SJSA1 (cell line): ENCODE measurements at regions not wholly inside any gene's neighbourhood (a gene's known extent, or its start where the extent isn't known, plus 50 kb on each side); places are given as distances from the start of the nearest gene placed in this dataset.

Experiments used
- DNase-seq, 2 experiments: peaks; one replicate each; pipeline ENCODE4 v3.0.0-alpha.2; 2015 to 2020; ENCODE audit warnings: low spot score in 2 of 2, low read depth in 1 of 2
- H3K27ac ChIP-seq: fragments of 250-450 bp; sonication (Bioruptor Pico); 2 replicates; pipeline ENCODE4 v1.5.1; 2020; ENCODE audit warnings: mild to moderate bottlenecking, moderate library complexity
- H3K27me3 ChIP-seq: fragments of 250-450 bp; sonication (Bioruptor Pico); replicated peaks from 2 replicates; pipeline ENCODE4 v1.5.1; 2020; ENCODE audit warnings: mild to moderate bottlenecking, moderate library complexity
- H3K36me3 ChIP-seq: fragments of 250-450 bp; sonication (Bioruptor Pico); 2 replicates; pipeline ENCODE4 v1.5.1; 2020; ENCODE audit warnings: mild to moderate bottlenecking
- H3K4me1 ChIP-seq: fragments of 250-450 bp; sonication (Bioruptor Pico); replicated peaks from 2 replicates; pipeline ENCODE4 v1.6.1; 2021; ENCODE audit warnings: mild to moderate bottlenecking
- H3K4me3 ChIP-seq: fragments of 250-450 bp; sonication (Bioruptor Pico); 2 replicates; pipeline ENCODE4 v1.5.1; 2020; ENCODE audit warnings: mild to moderate bottlenecking
- H3K9me3 ChIP-seq: fragments of 250-450 bp; sonication (Bioruptor Pico); replicated peaks from 2 replicates; pipeline ENCODE4 v1.5.1; 2020; ENCODE audit warnings: mild to moderate bottlenecking

DNA sequence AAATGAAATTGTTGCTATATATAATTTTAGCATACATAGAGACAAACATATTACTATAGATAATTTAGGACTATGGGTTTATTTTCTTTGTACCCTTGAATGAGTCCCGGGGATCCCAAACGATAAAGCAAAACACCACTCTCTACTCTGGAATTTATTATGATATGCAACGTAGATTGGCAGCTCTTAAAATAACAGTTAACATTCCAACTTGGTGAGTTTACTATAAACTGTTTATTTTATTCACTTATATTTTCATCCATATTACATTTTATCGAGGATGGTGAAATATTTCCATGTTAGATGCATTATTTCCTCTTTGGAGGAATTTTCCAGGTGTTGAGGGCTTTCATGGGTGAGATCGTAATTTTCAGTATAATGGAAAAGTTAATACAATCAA, 138.7 kb upstream of the DGKB start:
- Histone ChIP-seq H3K4me1 (peaks cover 12% of the 10 kb centered on the region), H3K4me3 (no peak overlapping the region), H3K27me3 (no peaks in the 10 kb centered on the region), H3K36me3 (no peaks in the 10 kb centered on the region), H3K9me3 (no peaks in the 10 kb centered on the region), H3K27ac (no peak overlapping the region)
- no peak for DNase-seq

DNA sequence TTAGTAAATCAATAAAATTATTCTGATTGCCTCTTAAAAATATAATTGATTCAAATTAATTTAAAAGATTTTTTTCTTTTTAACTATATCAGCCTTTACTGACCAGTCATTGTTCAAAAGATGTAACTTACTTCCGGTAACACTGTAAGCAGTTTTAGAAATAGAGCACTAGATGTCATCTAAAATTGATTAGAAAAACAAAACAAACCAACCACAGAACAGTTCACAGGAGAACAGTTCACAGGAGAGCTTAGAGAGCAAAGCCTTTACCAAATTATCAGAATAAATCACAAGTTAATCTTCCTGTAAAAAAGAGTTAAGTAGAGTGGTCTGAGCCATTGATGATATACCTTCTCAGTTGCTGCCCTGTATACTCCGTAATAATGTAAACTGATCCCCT, 133.3 kb upstream of the DGKB start:
- H3K9me3 ChIP-seq = no peaks in the 10 kb centered on the region
- H3K4me1 ChIP-seq = no peaks in the 10 kb centered on the region
- no peak for DNase-seq
- no peaks in the 10 kb centered on the region for H3K27me3 ChIP-seq
- H3K4me3 ChIP-seq = no peak overlapping the region
- H3K27ac ChIP-seq = no peak overlapping the region
- no peaks in the 10 kb centered on the region for H3K36me3 ChIP-seq

DNA sequence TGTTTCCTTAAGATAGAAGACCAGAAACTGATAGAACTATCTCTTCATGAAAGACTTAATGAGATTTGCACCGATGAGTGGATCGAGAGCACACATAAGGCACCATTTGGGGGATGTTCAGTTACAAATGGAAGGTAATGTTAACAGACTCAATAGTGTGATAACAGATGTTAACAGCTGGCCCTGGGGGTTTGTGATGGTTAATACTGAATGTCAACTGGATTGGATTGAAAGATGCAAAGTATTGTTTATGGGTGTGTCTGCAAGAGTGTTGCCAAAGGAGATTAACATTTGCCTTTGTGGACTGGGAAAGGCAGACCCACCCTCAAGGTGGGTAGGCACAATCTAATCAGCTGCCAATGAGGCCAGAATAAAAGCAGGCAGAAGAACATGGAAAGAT, 130.5 kb upstream of the DGKB start:
- Histone ChIP-seq H3K4me3 (no peak overlapping the region), H3K4me1 (no peaks in the 10 kb centered on the region), H3K27me3 (no peaks in the 10 kb centered on the region), H3K9me3 (no peaks in the 10 kb centered on the region), H3K36me3 (no peaks in the 10 kb centered on the region), H3K27ac (no peak overlapping the region)
- DNase-seq = no peak

DNA sequence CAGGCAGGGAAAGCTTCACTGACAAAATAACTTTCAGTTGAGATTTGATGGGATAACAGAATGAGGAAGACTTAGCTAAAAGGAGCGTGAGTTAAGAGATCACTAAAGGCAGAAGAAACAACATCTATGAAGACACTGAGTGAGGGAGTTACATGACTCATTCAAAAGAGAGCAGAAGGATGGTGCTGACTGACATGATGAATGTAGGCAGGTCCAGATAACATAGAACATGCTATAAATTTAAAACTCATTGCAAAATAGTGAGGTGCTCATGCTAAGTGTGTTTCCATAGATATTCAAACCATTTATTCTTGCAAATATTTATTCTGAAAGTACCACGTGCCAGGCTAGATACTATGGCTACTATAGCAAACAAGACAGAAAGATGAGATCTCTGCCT, 116.4 kb upstream of the DGKB start:
- H3K4me3 ChIP-seq = no peak overlapping the region
- no peaks in the 10 kb centered on the region for H3K36me3 ChIP-seq
- no peak overlapping the region for H3K27ac ChIP-seq
- H3K4me1 ChIP-seq = no peaks in the 10 kb centered on the region
- no peaks in the 10 kb centered on the region for H3K27me3 ChIP-seq
- no peak for DNase-seq
- no peaks in the 10 kb centered on the region for H3K9me3 ChIP-seq

DNA sequence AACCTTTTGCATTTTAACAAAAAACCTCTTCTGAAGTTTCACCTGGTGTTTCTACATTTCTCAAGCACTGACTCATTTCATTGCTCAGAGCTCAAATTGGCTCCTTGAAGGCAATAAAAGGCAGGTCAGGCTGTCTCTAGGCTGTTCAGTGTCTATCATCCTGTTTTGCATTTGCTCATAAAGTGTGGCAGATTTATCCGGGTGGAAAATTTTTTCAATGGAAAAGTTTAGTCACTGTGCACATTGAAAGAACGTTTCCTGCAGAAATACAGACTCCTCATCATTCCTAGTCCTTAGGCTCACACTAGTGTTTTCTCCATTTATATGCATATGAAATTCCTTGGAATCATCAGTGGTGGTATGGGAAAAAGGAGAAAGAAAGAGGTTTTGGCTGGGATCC, 114.2 kb upstream of the DGKB start:
- Histone ChIP-seq H3K27ac (no peak overlapping the region), H3K9me3 (no peaks in the 10 kb centered on the region), H3K4me3 (no peak overlapping the region), H3K27me3 (no peaks in the 10 kb centered on the region), H3K36me3 (no peaks in the 10 kb centered on the region), H3K4me1 (no peaks in the 10 kb centered on the region)
- DNase-seq = no peak

DNA sequence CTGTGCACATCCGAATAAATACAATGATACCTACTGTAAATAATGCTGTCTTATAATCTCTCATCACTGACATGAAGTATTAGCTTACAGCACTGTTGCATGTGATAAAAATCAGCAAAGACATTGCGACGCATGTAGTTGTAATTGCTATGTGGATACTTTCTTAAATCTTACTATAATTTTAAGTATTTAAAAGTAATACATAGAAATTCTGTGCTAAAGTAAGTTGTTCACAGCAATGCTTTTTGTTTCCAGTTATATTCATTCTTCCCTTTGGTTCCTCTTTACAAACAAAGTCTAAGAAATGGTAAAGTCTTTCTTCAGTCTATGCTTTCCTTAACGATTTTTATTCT, 113.7 kb upstream of the DGKB start:
- Histone ChIP-seq H3K9me3 (no peaks in the 10 kb centered on the region), H3K4me3 (no peak overlapping the region), H3K27ac (no peak overlapping the region), H3K4me1 (no peaks in the 10 kb centered on the region), H3K36me3 (no peaks in the 10 kb centered on the region), H3K27me3 (no peaks in the 10 kb centered on the region)
- no peak for DNase-seq

DNA sequence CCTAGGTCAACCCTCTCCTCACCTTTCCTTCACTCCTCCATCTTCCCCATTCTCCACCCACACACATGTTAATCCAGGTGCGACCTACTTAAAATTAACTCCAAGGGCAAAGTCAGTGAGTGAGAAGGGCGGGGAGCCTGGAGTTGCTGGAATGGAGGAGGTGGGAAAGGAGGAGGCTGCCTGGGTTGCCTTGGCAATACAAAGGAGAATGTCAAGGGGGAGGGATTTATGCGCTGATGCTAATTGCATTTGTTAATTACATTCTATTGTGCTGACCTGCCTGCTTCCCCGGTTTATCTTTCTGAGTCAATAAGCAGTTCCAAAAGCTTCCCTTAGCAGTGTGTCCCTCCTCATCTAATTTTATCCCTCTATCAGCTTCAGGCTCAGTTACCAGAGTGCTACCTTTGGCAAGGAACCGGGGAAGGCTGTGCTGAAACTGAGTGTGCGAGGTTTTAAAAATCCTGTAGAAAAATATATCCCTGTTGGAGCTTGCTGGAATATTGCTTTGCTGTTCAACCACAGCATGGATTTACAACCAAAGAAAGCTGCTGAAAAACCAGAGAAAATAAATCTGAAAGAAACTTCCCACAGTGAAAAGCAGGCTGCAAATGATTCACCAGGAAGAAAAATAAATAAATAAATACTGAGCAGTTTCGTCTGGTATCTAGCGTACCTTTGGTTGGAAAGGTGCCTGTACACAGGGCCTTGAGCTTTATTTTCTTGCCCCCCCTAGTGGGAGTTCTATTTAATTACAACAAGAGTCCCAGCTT, 113.2 kb upstream of the DGKB start:
- Histone ChIP-seq H3K27ac (no peak overlapping the region), H3K36me3 (no peaks in the 10 kb centered on the region), H3K4me3 (no peak overlapping the region), H3K27me3 (no peaks in the 10 kb centered on the region), H3K9me3 (no peaks in the 10 kb centered on the region), H3K4me1 (no peaks in the 10 kb centered on the region)
- peak in 1 of 2 experiments; percentile 24 for DNase-seq

- H3K4me1 ChIP-seq = no peaks in the 10 kb centered on the region
Observed at GRCh38 chr7:15012135-15012534, 109.6 kb upstream of the DGKB start.

GRCh38 chr7:15011289-15011688, 108.7 kb upstream of the DGKB start:
- no peak for DNase-seq

More at GRCh38 chr7:15012135-15012534, 109.6 kb upstream of the DGKB start:
- DNase-seq = no peak
- Histone ChIP-seq H3K27me3 (no peaks in the 10 kb centered on the region), H3K4me3 (no peak overlapping the region), H3K36me3 (no peaks in the 10 kb centered on the region), H3K27ac (no peak overlapping the region), H3K9me3 (no peaks in the 10 kb centered on the region)

DNA sequence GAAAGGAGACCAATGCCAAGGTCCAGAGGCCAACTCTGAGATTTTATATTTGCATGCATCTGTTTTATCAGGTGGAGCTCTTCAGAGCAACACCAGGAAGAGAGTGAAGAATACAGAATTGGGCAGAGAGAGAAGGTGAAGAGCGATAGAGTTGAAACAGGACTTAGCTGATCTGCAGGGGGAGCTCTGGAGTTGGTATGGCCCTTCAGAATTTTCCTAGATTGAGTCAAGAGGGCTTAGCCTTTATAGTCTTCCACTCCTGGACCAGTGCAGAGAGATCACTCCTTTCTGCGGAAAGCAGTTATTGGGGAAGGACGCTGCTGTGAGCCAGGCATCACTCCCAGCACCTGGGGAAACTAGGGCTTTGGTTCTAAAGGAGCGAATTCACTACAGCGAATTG, 105.0 kb upstream of the DGKB start:
- H3K4me3 ChIP-seq = no peak overlapping the region
- no peaks in the 10 kb centered on the region for H3K4me1 ChIP-seq
- H3K27ac ChIP-seq = no peak overlapping the region
- DNase-seq = no peak
- H3K36me3 ChIP-seq = no peaks in the 10 kb centered on the region
- no peaks in the 10 kb centered on the region for H3K27me3 ChIP-seq
- no peaks in the 10 kb centered on the region for H3K9me3 ChIP-seq

More at GRCh38 chr7:15011289-15011688, 108.7 kb upstream of the DGKB start:
- Histone ChIP-seq H3K4me3 (no peak overlapping the region), H3K27me3 (no peaks in the 10 kb centered on the region), H3K4me1 (no peaks in the 10 kb centered on the region), H3K36me3 (no peaks in the 10 kb centered on the region), H3K9me3 (no peaks in the 10 kb centered on the region), H3K27ac (no peak overlapping the region)

DNA sequence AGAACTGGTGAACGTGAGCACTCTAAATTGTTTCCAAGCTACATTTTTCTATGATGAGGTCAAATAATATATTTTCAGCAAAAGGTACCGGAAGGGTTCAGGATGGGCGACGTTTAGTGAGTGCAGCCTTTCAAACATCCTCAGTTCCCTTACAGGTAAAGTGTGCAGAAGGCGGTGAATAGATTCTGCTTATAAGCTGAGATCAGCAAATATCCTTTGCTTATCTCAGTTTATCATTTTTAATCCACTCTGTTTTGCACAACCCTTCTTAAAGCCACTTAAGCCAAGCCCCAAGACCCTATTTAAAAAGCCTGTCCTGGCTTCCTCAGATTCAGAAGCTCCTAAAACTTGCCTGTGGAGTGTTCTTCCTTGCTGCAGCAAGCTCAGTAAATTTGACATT, 103.1 kb upstream of the DGKB start:
- Histone ChIP-seq H3K27ac (no peak overlapping the region), H3K4me3 (no peak overlapping the region), H3K9me3 (no peaks in the 10 kb centered on the region), H3K36me3 (no peaks in the 10 kb centered on the region), H3K4me1 (no peaks in the 10 kb centered on the region), H3K27me3 (no peaks in the 10 kb centered on the region)
- DNase-seq = no peak

DNA sequence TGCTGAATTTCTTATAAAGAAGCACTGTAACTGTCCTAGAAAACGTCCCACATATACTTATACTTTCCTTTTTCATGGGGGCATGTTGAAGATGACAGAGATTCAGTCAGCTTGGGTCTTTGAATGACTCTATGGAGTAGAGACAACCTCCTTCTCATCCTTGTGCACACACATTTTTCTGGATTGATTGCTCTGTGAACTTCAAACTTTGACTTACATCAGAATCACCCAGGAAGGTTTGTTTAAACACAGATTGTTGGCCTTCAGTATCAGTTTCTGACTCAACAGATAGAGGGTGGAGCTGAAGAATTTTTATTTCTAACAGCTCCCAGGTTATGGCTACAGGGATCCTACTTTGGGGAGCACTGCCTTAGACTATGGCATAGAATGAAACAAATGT, 97.6 kb upstream of the DGKB start:
- H3K4me1 ChIP-seq = no peaks in the 10 kb centered on the region

DNA sequence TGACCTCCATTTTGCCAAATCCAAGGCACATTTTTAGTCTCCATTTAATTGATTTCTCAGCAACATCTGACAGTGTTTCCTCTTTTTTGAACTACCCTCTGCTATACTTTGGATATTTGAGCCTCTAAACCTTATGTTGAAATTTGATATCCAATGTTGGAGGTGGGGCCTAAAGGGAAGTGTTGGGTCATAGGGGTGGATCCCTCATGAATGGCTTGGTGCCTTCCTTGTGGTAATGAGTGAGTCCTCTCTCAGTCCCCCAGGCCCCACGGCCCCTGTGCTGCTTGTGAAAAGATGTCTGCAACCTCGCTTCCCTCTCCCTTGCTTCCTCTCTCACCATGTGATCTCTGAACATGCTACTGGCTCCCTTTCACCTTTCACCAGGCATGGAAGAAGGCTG, 96.8 kb upstream of the DGKB start:
- H3K4me3 ChIP-seq = no peak overlapping the region
- H3K9me3 ChIP-seq = no peaks in the 10 kb centered on the region
- no peaks in the 10 kb centered on the region for H3K36me3 ChIP-seq
- H3K27me3 ChIP-seq = no peaks in the 10 kb centered on the region
- H3K4me1 ChIP-seq = no peaks in the 10 kb centered on the region
- no peak overlapping the region for H3K27ac ChIP-seq
- DNase-seq = no peak

More for the DNA sequence above, 97.6 kb upstream of the DGKB start:
- Histone ChIP-seq H3K4me3 (no peak overlapping the region), H3K27ac (no peak overlapping the region), H3K36me3 (no peaks in the 10 kb centered on the region), H3K27me3 (no peaks in the 10 kb centered on the region), H3K9me3 (no peaks in the 10 kb centered on the region)
- no peak for DNase-seq

- H3K9me3 ChIP-seq = no peaks in the 10 kb centered on the region
- no peak overlapping the region for H3K4me3 ChIP-seq
- no peaks in the 10 kb centered on the region for H3K4me1 ChIP-seq
- no peak for DNase-seq
- H3K36me3 ChIP-seq = no peaks in the 10 kb centered on the region
- no peak overlapping the region for H3K27ac ChIP-seq
- H3K27me3 ChIP-seq = no peaks in the 10 kb centered on the region
Observed at GRCh38 chr7:14995774-14996173, 93.2 kb upstream of the DGKB start.

GRCh38 chr7:14988941-14989340, 86.4 kb upstream of the DGKB start:
- no peaks in the 10 kb centered on the region for H3K4me1 ChIP-seq
- no peaks in the 10 kb centered on the region for H3K9me3 ChIP-seq
- no peak overlapping the region for H3K27ac ChIP-seq
- H3K4me3 ChIP-seq = no peak overlapping the region
- no peak for DNase-seq
- H3K36me3 ChIP-seq = no peaks in the 10 kb centered on the region
- H3K27me3 ChIP-seq = no peaks in the 10 kb centered on the region
